ENCODE measurements at regions not wholly inside any gene's neighbourhood (a gene's known extent, or its start where the extent isn't known, plus 50 kb on each side); places are given as distances from the start of the nearest gene placed in this dataset.

GRCh38 chr19:30626626-30626966 lies 254.4 kb downstream of the ZNF536 start:
- H3K36me3 ChIP-seq (replicated peaks; ENCODE audit: control insufficient read depth, insufficient read depth, low read length), result no peaks in the 10 kb centered on the region
- DNase-seq, result peak; percentile 38

GRCh38 chr19:30625947-30626625 lies 253.9 kb downstream of the ZNF536 start:
- Histone ChIP-seq H3K4me3 (ENCODE audit: insufficient read depth, low read depth, low read length) (no peak overlapping the region), H3K36me3 (replicated peaks; ENCODE audit: control insufficient read depth, insufficient read depth, low read length) (no peaks in the 10 kb centered on the region), H3K27me3 (ENCODE audit: control insufficient read depth, insufficient read depth, low read length) (no peaks in the 10 kb centered on the region)
- no peak for DNase-seq

More at GRCh38 chr19:30626626-30626966, 254.4 kb downstream of the ZNF536 start:
- Histone ChIP-seq H3K4me3 (ENCODE audit: insufficient read depth, low read depth, low read length) (no peak overlapping the region), H3K27me3 (ENCODE audit: control insufficient read depth, insufficient read depth, low read length) (no peaks in the 10 kb centered on the region)

- H3K27me3 ChIP-seq (ENCODE audit: control insufficient read depth, insufficient read depth, low read length), result no peaks in the 10 kb centered on the region
- no peak overlapping the region for H3K4me3 ChIP-seq (ENCODE audit: insufficient read depth, low read depth, low read length)
- DNase-seq, result no peak
- H3K36me3 ChIP-seq (replicated peaks; ENCODE audit: control insufficient read depth, insufficient read depth, low read length), result no peaks in the 10 kb centered on the region
These were observed 250.1 kb downstream of the ZNF536 start for GRCh38 chr19:30622276-30622675.

GRCh38 chr19:30621326-30621920 lies 249.2 kb downstream of the ZNF536 start:
- H3K4me3 ChIP-seq (ENCODE audit: insufficient read depth, low read depth, low read length), result no peak overlapping the region
- no peaks in the 10 kb centered on the region for H3K27me3 ChIP-seq (ENCODE audit: control insufficient read depth, insufficient read depth, low read length)
- no peaks in the 10 kb centered on the region for H3K36me3 ChIP-seq (replicated peaks; ENCODE audit: control insufficient read depth, insufficient read depth, low read length)
- DNase-seq, result no peak

- H3K4me3 ChIP-seq (ENCODE audit: insufficient read depth, low read depth, low read length), result no peak overlapping the region
- no peak for DNase-seq
- H3K36me3 ChIP-seq (replicated peaks; ENCODE audit: control insufficient read depth, insufficient read depth, low read length), result no peaks in the 10 kb centered on the region
- no peaks in the 10 kb centered on the region for H3K27me3 ChIP-seq (ENCODE audit: control insufficient read depth, insufficient read depth, low read length)
These were observed 248.2 kb downstream of the ZNF536 start for GRCh38 chr19:30620354-30620753.

- DNase-seq, result no peak
- H3K4me3 ChIP-seq (ENCODE audit: insufficient read depth, low read depth, low read length), result no peak overlapping the region
- no peaks in the 10 kb centered on the region for H3K27me3 ChIP-seq (ENCODE audit: control insufficient read depth, insufficient read depth, low read length)
- no peaks in the 10 kb centered on the region for H3K36me3 ChIP-seq (replicated peaks; ENCODE audit: control insufficient read depth, insufficient read depth, low read length)
These were observed 237.6 kb downstream of the ZNF536 start for GRCh38 chr19:30609656-30610270.

GRCh38 chr19:30608471-30608870 lies 236.3 kb downstream of the ZNF536 start:
- H3K4me3 ChIP-seq (ENCODE audit: insufficient read depth, low read depth, low read length), result no peak overlapping the region
- no peak for DNase-seq
- H3K27me3 ChIP-seq (ENCODE audit: control insufficient read depth, insufficient read depth, low read length), result no peaks in the 10 kb centered on the region
- no peaks in the 10 kb centered on the region for H3K36me3 ChIP-seq (replicated peaks; ENCODE audit: control insufficient read depth, insufficient read depth, low read length)
